Activated CD4-positive, alpha-beta T cell treated with anti-CD3 and anti-CD28 coated beads, Interleukin-2, Interleukin-6, amounts not matched to agents 100 ng/mL and 50 ng/mL, durations not matched to agents 16 hours and 8 hours (primary cell): ENCODE measurements at regions not wholly inside any gene's neighbourhood (a gene's known extent, or its start where the extent isn't known, plus 50 kb on each side); places are given as distances from the start of the nearest gene placed in this dataset.
A peak's percentile ranks its signal among the peaks of the same experiment; 100 is the strongest.

Experiments
- DNase-seq: peaks from one replicate; pipeline ENCODE4 v3.0.0-alpha.2; 2020

DNA sequence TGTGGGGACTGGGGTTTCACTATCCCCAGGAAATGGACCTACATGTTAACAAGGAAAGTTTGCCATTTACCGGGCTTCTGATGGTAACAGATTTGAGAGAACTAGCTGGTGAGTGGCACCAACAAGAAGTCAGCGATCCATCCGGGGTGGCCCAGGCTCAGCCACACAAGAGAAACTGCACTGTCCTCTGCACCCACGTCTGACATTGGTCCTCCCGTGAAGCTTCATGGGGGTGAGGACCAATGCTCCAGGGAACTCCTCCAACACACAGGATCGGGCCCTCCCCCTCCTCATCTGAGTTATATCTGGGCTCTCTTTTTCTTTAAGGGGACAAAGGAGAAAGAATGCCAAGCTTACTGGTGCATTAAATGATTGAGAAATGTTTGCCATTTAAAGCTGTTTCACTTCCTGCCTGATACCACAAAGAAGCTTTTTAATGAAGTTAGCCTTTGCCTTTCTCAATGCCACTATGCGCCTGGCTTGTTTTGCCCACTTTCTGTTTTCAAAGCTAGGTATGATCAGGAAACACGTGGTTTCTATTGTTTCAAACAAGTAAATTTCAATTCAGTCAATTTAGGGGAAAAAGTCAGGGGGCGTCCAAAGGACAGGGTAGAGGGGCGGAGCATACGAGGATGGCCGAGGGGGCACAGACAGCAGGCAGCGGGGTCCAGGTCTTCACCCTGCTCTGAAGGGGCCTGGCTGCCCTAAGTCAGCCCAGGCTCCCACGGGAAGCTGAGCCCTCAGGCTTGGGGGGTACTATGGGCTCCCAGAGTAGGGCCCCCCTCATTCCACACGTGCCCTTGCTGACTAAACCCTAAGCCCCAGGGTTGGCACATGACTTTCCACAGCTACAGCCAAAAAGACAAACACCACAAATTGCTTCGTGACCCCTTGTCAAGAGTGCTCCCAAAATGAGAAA lies 204.0 kb upstream of the ID2 start:
- DNase-seq = peak; percentile 67

DNA sequence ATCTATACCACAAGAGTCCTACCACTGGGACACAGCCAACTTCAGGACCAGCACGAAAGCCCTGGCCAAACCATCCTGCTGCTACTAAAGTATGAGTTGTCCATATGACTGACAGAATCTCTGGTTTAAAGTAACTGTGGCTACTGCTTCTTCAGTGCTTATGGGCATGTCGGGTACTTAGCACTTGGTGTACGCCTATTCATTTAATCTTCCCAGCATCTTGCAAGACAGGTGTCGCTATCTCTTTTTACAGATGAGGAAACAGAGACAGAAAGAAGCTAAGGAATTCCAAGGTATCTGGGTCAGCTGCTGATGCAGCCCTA lies 203.4 kb upstream of the ID2 start:
- no peak for DNase-seq

DNA sequence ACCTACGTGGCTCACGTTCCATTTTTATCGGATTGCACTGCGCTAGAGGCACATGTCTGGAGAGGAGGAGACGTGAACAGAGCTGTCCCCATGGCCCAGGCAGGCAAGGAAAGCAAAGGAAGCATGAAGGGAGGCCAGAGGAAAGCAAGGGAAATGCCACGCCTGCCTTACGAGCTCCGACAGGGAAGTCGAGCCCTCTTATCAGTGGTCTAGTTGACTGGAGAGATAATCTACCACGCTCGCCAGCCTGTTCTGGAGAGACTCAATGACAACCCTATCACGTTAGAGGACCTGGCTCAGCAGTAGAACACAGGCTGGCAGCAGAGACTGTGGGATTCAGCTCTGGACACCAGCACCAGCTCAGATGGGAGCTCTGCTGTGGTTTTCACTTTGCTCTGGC lies 202.6 kb upstream of the ID2 start:
- no peak for DNase-seq

DNA sequence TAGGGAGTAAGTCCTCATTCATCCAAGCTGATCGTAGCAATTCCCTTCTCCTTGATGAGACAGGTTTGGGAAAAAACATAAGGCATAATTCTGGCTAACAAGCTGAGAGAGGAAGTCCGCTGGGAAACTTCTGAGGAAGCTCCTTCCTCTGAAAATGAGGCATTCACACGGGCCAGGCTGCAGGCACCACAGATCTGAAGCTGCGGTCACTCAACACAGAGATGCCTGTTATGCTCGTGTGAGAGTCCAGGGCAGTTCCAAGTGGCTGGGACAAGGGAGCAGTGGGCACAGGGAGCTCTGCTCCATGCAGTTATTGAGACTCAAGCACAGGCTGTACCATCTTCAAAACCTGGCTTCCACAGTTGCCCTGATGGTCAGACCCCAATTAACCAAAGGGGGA lies 200.9 kb upstream of the ID2 start:
- DNase-seq = no peak

DNA sequence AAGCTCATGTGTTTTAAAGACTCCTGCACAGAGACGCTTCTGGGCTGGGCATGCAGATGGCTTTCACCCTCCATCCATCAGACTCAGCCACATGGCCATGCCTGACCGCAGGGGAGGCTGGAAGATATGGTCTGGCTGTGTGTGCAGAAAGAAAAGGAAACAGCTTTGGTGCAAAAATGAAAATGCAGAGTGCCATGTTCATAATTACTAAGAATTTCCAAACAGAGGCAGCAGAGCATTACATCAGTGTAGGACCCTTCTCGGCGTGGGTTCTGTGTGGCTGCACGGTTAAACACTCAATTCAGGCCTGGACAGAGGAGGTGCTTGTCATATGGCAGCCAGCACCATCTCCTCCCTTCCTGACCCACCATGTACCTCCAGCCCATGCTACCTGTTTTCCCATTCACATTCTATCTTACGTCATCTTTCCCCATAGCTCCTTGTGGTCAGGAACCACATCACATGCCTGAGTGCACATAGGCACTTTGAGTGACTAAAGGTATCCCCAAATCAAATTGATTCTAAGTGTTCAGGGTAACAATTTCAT lies 200.3 kb upstream of the ID2 start:
- DNase-seq = peak; percentile 70

DNA sequence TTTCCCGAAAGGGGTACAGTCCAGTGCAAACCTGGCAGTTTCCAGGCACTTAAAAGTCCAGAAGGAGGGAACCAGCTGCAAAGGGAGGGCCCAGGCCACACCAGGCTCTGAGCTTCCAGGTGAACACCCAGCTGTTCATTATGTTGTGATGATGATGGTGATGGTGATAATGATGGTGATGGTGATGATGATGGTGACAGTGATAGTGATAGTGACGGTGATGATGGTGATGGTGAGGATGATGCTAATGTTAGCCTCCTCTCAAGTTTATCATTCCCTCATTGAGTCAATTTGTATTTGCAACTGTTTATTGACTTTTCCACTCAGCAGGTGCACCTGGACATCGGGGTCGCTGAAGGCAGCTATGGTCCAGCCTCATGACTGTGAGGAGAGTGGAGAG lies 199.4 kb upstream of the ID2 start:
- no peak for DNase-seq

DNA sequence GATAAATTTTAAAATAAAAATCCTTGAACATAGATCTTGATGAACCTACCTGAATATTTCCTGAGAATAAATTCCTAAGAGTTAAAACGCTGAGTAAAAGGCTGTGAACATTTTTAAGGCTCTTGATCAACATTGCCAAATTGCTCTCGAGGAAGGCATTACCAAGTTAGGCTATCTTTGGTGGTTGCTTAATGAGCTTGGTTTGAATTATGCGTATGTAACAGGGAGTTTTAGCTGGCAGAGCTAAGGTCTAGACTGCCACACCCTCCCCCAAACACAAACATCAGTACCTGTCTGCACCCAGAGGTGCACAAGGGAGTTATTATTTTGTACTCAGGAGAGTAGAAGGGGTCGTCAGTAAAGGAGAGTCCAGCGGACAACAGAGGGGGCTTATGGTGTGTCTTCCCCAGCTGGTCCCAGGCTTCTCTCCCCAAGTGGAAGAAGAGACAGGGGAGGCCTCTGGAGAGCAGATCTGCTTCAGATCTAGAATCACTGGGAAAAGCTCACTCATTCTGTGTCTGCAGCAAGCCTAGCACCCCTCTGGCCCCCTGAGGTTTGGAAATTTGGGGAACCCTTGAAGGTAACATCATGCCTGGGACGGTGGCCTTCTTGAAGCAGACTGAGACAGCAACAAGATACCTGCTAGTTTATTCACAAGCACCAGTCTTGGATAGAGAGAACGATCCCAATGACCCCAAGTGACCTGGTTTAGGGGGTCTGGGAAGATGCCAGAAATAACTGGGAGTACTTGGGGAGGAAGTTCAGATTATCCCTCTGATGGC lies 197.2 kb upstream of the ID2 start:
- no peak for DNase-seq

DNA sequence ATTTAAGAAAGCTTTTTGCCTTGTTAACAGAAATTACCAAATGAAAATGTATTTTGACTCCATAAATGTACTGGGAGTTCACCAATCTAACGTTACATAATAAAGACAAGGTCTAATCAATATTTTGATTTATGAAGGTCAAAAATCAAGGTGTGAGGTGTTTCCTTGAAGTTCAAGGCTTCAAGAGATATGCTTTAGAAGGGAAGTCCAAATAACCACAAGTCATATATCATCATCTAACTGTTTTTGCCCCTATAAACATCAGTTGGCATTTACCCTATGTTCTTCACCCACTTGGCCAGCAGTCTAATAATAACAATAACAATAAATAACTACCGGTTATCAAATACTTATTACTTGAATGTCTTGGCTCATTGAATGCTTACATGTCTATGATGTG lies 196.1 kb upstream of the ID2 start:
- DNase-seq = no peak

DNA sequence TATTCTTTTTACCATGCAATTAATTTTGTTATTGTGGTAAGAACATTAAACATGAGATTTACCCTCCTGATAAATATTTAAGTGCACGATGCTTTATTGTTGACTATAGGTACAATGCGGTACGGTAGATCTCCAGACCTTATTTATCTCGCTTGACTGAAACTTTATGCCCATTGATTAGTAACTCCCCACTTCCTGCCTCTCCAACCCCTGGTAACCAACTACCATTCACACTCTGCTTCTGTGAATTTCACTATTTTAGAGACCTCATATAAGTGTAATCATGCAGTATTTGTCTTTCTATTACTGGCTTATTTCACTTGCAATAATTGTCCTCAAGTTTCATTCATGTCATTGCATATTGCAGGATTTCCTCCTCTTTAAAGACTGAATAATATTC lies 195.7 kb upstream of the ID2 start:
- DNase-seq = peak; percentile 53

DNA sequence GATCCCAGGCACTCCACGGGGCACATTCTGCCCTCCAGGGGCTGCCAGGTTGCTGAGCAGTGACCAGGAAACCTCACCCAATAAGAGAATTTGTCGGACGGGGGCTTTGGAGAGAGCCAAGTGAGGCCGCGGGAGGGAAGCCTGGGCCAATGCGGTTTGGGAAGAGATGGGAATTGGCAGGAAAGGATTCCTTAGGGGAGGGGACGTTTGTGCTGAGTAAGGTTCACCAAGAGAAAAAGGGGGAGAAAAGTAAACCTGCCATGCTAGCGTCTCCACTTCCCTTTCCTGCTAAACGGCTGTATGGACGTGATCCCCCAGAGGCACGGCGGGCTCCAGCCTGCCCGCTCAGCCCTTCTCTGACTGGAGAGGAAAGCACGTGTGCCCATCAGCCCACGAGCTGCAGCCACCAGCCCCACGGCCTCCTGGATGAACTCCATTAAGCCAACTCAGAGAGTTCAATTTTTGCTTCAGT lies 194.4 kb upstream of the ID2 start:
- peak; percentile 46 for DNase-seq

DNA sequence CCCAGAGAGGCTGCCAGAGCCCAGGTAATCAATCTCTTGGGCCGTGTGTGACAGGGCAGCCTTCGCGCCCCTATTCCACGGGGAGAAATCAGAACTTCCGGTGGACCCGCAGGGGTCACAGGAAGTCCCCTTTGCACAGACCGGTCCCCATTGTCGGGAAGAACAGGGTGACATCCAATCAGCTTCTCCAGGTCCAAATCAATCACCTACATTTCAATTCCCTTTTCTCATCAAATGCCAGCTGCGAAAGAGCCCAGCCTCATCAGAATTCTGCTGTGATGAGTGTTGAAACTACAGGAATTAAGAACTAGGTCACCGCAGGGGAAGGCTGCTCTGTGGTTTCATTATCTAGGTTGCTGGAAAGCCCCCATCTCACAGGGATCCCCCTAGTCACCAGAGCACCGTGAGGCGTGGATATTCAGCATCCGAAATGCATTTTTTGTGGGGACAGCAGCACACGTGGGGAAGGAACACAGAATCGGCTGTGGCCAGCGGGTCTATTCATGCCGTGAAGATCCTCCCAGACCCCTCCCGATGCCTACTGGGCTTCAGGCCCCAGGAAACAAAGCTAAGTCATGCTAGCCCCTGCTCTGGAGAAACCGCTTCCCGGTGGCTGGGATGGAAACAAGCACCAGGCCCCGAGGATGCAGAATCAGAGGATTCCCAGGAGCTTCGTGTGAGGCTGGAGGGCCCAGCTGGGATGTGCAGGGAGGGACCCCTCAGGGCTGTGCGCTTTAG lies 193.7 kb upstream of the ID2 start:
- DNase-seq = peak; percentile 85

DNA sequence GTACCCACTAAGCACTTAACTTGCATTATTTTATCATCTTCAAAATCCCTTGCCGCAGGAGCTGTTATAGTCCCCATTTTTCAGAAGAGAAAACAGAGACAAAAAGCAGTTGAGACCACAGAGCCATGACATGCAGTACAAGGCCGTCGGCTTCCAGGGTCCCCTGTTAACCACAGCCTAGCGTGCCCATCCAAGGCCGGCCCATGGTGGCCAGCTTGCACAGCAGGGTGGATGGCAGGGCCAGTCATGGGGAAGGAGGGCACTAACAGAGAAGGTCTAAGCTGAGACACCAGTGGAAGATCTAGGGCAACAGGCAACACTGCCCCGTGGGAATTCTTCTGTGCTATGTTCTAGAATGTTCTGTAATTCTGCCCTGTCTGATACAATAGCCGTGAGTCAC lies 192.6 kb upstream of the ID2 start:
- no peak for DNase-seq

DNA sequence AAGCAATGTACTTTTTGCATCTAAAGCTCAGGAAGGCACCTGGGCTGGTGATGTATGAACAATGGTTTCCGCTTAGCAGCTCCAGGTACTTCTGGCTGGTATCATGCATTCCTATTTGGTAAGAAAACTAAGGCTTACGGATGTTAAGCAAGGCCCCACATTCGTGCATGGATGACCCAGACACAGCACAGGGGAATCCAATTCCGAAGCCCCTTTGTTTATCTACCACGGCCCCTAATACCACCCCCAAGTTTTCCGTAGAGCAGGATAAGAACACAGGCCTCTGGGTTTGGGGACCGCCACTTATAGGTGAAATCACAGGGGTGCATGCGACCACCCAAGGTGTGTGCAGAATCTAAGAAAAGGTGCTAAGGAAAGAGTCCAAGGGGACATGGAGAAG lies 192.1 kb upstream of the ID2 start:
- no peak for DNase-seq

DNA sequence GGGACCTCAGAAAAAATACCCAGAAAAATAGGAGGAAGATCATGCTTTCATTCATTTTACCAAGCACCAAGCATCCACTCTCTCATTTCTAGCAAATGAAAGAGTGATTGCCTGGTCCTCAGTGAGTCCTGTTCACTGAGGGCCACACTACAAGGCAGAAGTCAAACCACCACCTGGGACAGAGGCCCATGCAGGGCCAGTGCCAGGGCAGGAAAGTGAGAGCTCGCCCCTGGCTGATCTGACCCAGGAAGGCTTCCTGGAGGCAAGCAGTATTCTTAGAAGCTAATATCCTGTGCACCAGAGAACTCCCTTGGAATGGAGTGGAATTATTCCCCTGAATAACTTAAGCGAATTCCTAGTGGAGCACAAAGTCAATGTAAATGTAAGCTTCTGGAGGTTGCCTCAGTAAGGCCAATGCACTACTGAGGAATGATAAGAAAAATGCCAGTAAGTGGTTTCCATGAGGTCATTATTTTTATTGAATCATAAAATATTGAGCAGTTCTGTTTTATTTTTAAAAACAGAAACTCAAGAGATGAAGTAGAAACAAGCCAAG lies 191.6 kb upstream of the ID2 start:
- DNase-seq = no peak

DNA sequence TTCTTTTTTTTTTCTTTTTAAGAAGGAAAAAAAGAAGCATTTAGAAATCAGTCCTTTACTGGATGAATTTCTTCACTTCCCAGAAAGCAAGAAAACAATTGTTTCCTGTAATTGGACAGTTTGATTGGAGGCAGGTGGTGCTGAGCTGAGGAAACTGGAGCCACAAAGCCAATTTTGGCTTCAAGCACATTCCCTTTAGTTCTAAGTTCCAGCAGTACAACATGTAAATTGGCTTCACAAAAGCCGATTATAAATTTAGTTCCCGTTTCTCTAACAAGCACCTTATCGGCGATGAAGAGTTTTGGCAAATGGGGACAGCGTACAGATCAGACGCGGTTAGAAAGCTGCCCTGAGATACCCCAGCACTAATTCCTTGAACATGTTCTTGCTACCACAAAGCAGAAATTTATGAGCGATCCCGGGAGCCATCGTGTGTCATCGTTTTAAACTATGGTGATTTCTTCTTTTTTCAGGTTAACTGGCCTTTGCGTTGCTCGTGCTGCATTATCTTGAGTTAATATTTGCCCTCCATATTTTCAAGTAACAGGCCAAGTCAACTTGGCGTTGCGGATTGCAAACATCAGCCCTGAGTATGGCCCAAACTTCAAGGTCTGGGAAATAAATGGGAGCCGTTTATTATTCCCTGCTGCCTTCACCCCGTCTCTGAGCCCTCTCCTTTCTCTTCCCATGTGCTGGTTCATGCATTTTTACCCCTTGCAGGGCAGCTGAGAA lies 190.4 kb upstream of the ID2 start:
- DNase-seq = no peak

DNA sequence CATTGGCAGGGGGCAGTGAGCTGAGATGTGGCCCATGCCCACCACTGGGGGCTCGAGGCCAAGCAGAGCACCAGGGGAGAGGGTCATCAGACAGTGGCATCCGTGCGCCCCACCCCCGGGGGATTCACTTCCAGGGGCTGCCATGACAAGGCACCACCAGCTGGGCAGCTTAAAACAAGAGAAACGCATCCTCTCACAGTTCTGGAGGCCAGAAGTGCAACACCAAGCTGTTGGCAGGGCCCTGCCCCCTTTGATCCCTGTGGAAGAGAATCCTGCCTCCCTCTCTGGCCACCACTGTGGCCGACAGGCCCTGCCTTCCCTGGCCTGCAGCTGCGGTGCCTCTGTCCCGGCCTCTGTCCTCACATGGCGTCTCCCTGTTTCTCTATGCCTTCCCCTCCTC lies 187.7 kb upstream of the ID2 start:
- no peak for DNase-seq

DNA sequence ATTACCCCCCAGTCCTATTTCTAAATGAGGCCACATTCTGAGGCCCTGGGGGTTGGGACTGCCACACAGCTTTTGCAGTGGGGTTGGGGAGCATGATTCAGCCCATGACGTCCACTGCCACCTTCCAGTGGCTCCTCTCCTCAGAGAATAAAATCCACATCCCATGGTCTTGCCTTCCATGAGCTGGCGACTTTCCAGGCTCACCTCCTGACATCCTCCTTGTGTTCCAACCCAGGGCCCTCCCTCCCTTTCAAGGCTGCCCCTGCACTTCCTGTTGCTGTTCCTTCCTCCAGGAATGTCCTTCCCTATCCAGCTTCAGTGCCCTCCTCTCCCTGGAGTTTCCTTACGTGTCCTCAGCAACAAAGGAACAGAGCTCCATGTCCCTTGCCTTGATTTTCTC lies 187.3 kb upstream of the ID2 start:
- DNase-seq = no peak

DNA sequence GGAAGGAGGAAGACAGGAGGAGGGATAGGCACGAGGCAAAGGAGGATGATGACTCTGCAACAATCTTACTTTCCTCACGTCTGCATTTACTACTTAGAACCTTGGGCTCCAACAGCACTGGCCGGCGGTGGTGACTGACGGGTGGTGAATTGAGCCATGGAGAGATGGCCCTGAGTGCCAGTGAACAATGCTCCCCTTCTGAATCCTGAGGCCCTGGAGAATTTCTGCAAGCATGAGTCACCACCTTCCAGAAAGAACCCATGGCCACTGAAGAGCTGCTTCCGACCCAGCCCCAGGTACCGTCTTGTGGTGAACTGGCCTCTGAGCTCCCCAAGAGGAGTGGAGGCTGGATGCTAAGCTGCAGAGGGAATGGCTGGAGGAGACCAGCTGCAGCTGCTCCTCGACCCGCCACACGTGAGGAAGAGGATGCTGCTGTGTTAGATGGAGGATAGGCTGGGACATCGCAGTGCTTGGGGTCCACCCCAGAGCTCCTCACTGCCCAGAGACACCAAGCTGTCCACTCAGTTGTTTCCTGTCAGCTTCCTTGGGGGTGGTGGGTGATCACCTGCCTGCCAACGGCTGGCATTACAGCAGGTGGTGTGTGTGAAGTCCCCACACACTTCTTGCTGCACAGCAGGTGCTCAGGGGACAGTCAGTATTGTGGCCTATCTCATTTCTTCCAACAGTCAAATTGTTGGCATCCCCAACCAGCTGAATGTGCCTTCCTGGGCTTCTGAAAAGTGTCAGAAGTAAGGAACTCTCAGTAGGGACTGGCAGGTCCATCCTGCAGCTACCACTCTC lies 186.5 kb upstream of the ID2 start:
- DNase-seq = no peak

DNA sequence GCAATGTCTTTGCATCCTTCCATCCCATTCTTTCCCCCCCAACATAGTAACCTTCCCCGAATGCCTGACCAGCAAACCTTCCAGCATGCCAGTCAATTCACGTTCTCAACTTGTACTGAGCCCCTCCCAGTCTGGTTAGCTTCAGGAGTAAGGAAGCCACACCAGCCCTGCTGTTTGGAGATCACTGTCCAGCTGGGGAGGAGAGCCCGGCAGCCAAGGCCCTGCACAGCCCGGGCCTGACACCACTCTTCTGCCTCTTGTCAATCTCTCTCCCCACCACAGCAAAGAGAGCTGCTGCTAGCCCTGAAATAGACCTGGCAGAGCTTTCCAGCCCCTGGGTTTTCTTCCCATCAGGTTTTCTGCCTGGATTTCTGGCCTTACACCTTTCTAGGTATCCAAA lies 185.8 kb upstream of the ID2 start:
- DNase-seq = no peak

DNA sequence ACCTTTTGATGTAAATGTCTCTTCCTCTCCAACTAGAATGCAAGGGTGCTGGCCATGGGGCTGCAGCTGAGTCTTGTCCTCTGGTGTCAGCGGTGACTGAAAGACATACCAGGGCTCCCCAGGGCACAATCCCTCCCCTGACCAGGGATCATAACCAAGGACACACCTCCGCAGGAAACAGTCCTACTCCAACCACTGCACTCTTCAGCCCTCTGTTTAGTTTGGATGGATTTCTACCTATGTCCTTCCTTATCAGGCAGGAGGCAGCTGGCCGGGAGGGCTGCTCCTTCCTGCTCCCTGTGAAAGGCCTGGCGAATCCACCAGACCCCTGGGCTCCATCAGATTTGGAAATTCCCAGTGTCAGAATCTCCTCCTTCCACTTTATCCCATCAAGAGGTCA lies 185.2 kb upstream of the ID2 start:
- DNase-seq = no peak

DNA sequence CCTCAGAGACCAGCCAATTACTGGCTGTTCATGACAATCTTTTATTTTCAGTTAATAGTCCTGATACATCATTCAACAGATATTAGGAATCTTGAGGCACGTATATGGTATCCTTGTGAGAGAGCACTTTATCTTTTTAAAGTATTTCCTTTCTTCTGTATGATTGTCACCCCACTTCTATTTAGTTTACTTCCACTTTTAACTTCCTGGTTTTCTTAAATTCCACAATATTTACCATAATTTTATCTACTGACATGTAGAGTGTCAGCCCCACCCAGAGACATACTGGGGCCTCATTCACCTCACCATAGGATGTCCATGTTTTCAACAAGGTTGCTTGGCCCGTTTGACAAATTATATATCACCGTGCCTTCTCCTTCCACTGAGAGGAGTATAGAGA lies 182.9 kb upstream of the ID2 start:
- no peak for DNase-seq
